HEK293 (cell line): ENCODE measurements at regions not wholly inside any gene's neighbourhood (a gene's known extent, or its start where the extent isn't known, plus 50 kb on each side); places are given as distances from the start of the nearest gene placed in this dataset.

ENCODE experiments used
- CTCF ChIA-PET: fragments of 350-600 bp; formaldehyde crosslinking; extraction: SDS; loops from one replicate; lab custom pipeline; 2021; ENCODE audit warnings: antibody characterized with exemption; lab: Yijun Ruan, JAX
- POLR2A ChIA-PET: fragments of 300-600 bp; formaldehyde crosslinking; extraction: SDS; loops from one replicate; lab custom pipeline; 2020; ENCODE audit warnings: antibody characterized with exemption, inconsistent platforms; lab: Yijun Ruan, JAX
- H3K27ac ChIP-seq: fragments of 200-500 bp; sonication (Bioruptor generic); 2 replicates; pipeline ENCODE4 v1.5.1; 2014; ENCODE audit warnings: low read depth, low read length, control low read depth, inconsistent platforms; ENCODE audit errors: extremely low read depth
- H3K36me3 ChIP-seq, 2 experiments: fragments of 200-500 bp in 1 of 2; sonication (Bioruptor generic) in 1 of 2; 1 replicate in 1 of 2; 2 replicates in 1 of 2; pipeline ENCODE4 v1.5.1; 2014 to 2017; ENCODE audit warnings: inconsistent platforms in 2 of 2, low read length in 2 of 2; ENCODE audit not compliant: control insufficient read depth in 2 of 2, insufficient read depth in 1 of 2
- H3K4me1 ChIP-seq: fragments of 200-500 bp; sonication (Bioruptor generic); 2 replicates; pipeline ENCODE4 v1.5.1; 2014; ENCODE audit warnings: mild to moderate bottlenecking, low read length, inconsistent platforms; ENCODE audit not compliant: control insufficient read depth, insufficient read depth
- H3K4me3 ChIP-seq: 2 replicates; pipeline ENCODE4 v1.5.1; 2011; ENCODE audit warnings: low read depth, mild to moderate bottlenecking, control low read depth, low read length, moderate library complexity
- H3K9me3 ChIP-seq: fragments of 200-500 bp; sonication (Bioruptor generic); 2 replicates; pipeline ENCODE4 v1.5.1; 2014; ENCODE audit warnings: low read depth, low read length, inconsistent platforms; ENCODE audit not compliant: control insufficient read depth, insufficient read depth
- ATF2 ChIP-seq: fragments of 450-650 bp; formaldehyde crosslinking; IDR thresholded peaks from 2 replicates; pipeline ENCODE4 v1.5.1; 2016; ENCODE audit warnings: missing biosample characterization, missing genetic modification characterization, low read depth
- GLI2 ChIP-seq: fragments of 450-650 bp; formaldehyde crosslinking; IDR thresholded peaks from 2 replicates; pipeline ENCODE4; 2017; ENCODE audit warnings: missing biosample characterization, missing genetic modification characterization, low read depth, borderline replicate concordance
- KLF17 ChIP-seq: fragments of 450-650 bp; formaldehyde crosslinking; IDR thresholded peaks from 2 replicates; pipeline ENCODE4 v1.5.1; 2016; ENCODE audit warnings: missing biosample characterization, missing genetic modification characterization
- KLF9 ChIP-seq: fragments of 450-650 bp; formaldehyde crosslinking; IDR thresholded peaks from 2 replicates; pipeline ENCODE4 v1.5.1; 2016; ENCODE audit warnings: missing biosample characterization, missing genetic modification characterization, low read depth
- REPIN1 ChIP-seq: fragments of 450-650 bp; formaldehyde crosslinking; IDR thresholded peaks from 2 replicates; pipeline ENCODE4 v1.5.1; 2017; ENCODE audit warnings: missing biosample characterization, missing genetic modification characterization, low read depth
- SETDB1 ChIP-seq: IDR thresholded peaks from one replicate; pipeline ENCODE4 v1.6.1; 2017; ENCODE audit warnings: mild to moderate bottlenecking, low read length, moderate library complexity, mixed read lengths; ENCODE audit not compliant: insufficient read length
- YY1 ChIP-seq: fragments of 450-650 bp; formaldehyde crosslinking; IDR thresholded peaks from 2 replicates; pipeline ENCODE4 v1.5.1; 2018; ENCODE audit warnings: missing biosample characterization, missing genetic modification characterization
- ZBTB26 ChIP-seq: fragments of 450-650 bp; formaldehyde crosslinking; optimal IDR thresholded peaks from 2 replicates; pipeline ENCODE3; 2016; ENCODE audit warnings: missing biosample characterization, mild to moderate bottlenecking, missing genetic modification characterization
- ZBTB7A ChIP-seq: fragments of 450-650 bp; formaldehyde crosslinking; IDR thresholded peaks from 2 replicates; pipeline ENCODE4 v1.5.1; 2016; ENCODE audit warnings: low read depth, missing biosample characterization, missing genetic modification characterization
- ZNF121 ChIP-seq: fragments of 450-650 bp; formaldehyde crosslinking; IDR thresholded peaks from 2 replicates; pipeline ENCODE4 v1.5.1; 2016; ENCODE audit warnings: missing biosample characterization, missing genetic modification characterization
- ZNF132 ChIP-seq: fragments of 450-650 bp; formaldehyde crosslinking; IDR thresholded peaks from 2 replicates; pipeline ENCODE4 v1.5.1; 2017; ENCODE audit warnings: missing biosample characterization, missing genetic modification characterization, borderline replicate concordance
- ZNF133 ChIP-seq: fragments of 450-650 bp; formaldehyde crosslinking; IDR thresholded peaks from 2 replicates; pipeline ENCODE4 v1.5.1; 2016; ENCODE audit warnings: missing biosample characterization, missing genetic modification characterization
- ZNF155 ChIP-seq: fragments of 450-650 bp; formaldehyde crosslinking; IDR thresholded peaks from 2 replicates; pipeline ENCODE4 v1.5.1; 2016; ENCODE audit warnings: missing biosample characterization, missing genetic modification characterization
- ZNF16 ChIP-seq: fragments of 450-650 bp; formaldehyde crosslinking; IDR thresholded peaks from 2 replicates; pipeline ENCODE4 v1.5.1; 2016; ENCODE audit warnings: low read depth, missing biosample characterization, missing genetic modification characterization
- ZNF18 ChIP-seq: fragments of 450-650 bp; formaldehyde crosslinking; IDR thresholded peaks from 2 replicates; pipeline ENCODE4 v1.5.1; 2016; ENCODE audit warnings: missing biosample characterization, missing genetic modification characterization
- ZNF221 ChIP-seq: fragments of 450-650 bp; formaldehyde crosslinking; IDR thresholded peaks from 2 replicates; pipeline ENCODE4 v1.5.1; 2017; ENCODE audit warnings: missing biosample characterization, missing genetic modification characterization, borderline replicate concordance
- ZNF248 ChIP-seq: fragments of 450-650 bp; formaldehyde crosslinking; IDR thresholded peaks from 2 replicates; pipeline ENCODE4 v1.5.1; 2017; ENCODE audit warnings: missing biosample characterization, missing genetic modification characterization
- ZNF280C ChIP-seq: fragments of 450-650 bp; formaldehyde crosslinking; IDR thresholded peaks from 2 replicates; pipeline ENCODE4 v1.5.1; 2016; ENCODE audit warnings: missing biosample characterization, missing genetic modification characterization
- ZNF335 ChIP-seq: fragments of 450-650 bp; formaldehyde crosslinking; conservative IDR thresholded peaks from 2 replicates; pipeline ENCODE4 v1.5.1; 2016; ENCODE audit warnings: missing biosample characterization, missing genetic modification characterization
- ZNF404 ChIP-seq: fragments of 450-650 bp; formaldehyde crosslinking; IDR thresholded peaks from 2 replicates; pipeline ENCODE4 v1.5.1; 2017; ENCODE audit warnings: missing biosample characterization, missing genetic modification characterization
- ZNF529 ChIP-seq: fragments of 450-650 bp; formaldehyde crosslinking; IDR thresholded peaks from 2 replicates; pipeline ENCODE4 v1.5.1; 2017; ENCODE audit warnings: missing genetic modification characterization, missing biosample characterization; ENCODE audit not compliant: insufficient replicate concordance
- ZNF580 ChIP-seq: fragments of 450-650 bp; formaldehyde crosslinking; IDR thresholded peaks from 2 replicates; pipeline ENCODE4 v1.5.1; 2016; ENCODE audit warnings: missing biosample characterization, missing genetic modification characterization
- ZNF629 ChIP-seq: fragments of 450-650 bp; formaldehyde crosslinking; IDR thresholded peaks from 2 replicates; pipeline ENCODE4 v1.5.1; 2017; ENCODE audit warnings: missing biosample characterization, missing genetic modification characterization
- ZNF747 ChIP-seq: fragments of 450-650 bp; formaldehyde crosslinking; IDR thresholded peaks from 2 replicates; pipeline ENCODE4 v1.5.1; 2016; ENCODE audit warnings: missing biosample characterization, missing genetic modification characterization
- ZNF776 ChIP-seq: fragments of 450-650 bp; formaldehyde crosslinking; IDR thresholded peaks from 2 replicates; pipeline ENCODE4 v1.5.0; 2017; ENCODE audit warnings: missing biosample characterization, missing genetic modification characterization, borderline replicate concordance
- ZNF791 ChIP-seq: fragments of 450-650 bp; formaldehyde crosslinking; IDR thresholded peaks from 2 replicates; pipeline ENCODE4 v1.5.1; 2016; ENCODE audit warnings: missing biosample characterization, missing genetic modification characterization
- ZNF792 ChIP-seq: fragments of 450-650 bp; formaldehyde crosslinking; IDR thresholded peaks from 2 replicates; pipeline ENCODE4 v1.5.1; 2016; ENCODE audit warnings: missing biosample characterization, missing genetic modification characterization
- ZSCAN16 ChIP-seq: fragments of 450-650 bp; formaldehyde crosslinking; IDR thresholded peaks from 2 replicates; pipeline ENCODE4 v1.5.1; 2016; ENCODE audit warnings: missing biosample characterization, missing genetic modification characterization

GRCh38 chr2:234374736-234375135, 122.1 kb downstream of the ARL4C start:
- CTCF ChIA-PET = interaction anchor here (0.6 to 0.8 kb wide), 2 partner anchors 49 to 86 kb away, joined by 3 read pairs; no protein-coding TSS in a partner anchor
- Histone ChIP-seq H3K9me3 (no peaks in the 10 kb centered on the region), H3K36me3 (no peaks in the 10 kb centered on the region), H3K4me1 (no peaks in the 10 kb centered on the region), H3K27ac (no peak overlapping the region), H3K4me3 (no peak overlapping the region)
- no peak for TF ChIP-seq ZNF529 (tag by site-specific recombination)
- no peak for TF ChIP-seq ZNF155 (tag by site-specific recombination)
- no peak for TF ChIP-seq ZNF132 (tag by site-specific recombination)
- no peak for TF ChIP-seq ZBTB26
- TF ChIP-seq KLF17 (tag by site-specific recombination) = no peak
- TF ChIP-seq ZNF404 (tag by site-specific recombination) = no peak
- no peak for TF ChIP-seq ZNF792
- TF ChIP-seq ZNF335 (tag by site-specific recombination) = no peak
- TF ChIP-seq ZNF18 (tag by site-specific recombination) = no peak
- TF ChIP-seq ZNF16 (tag by site-specific recombination) = no peak
- TF ChIP-seq SETDB1 = no peak
- TF ChIP-seq ATF2 (tag by site-specific recombination) = no peak
- TF ChIP-seq ZNF776 (tag by site-specific recombination) = no peak
- POLR2A ChIA-PET = no interaction called here

GRCh38 chr2:234374150-234374508, 122.8 kb downstream of the ARL4C start:
- Histone ChIP-seq H3K27ac (no peak overlapping the region), H3K36me3 (no peaks in the 10 kb centered on the region)
- TF ChIP-seq GLI2 = no peak
- no peak for TF ChIP-seq ZNF248 (tag by site-specific recombination)
- TF ChIP-seq ZNF580 = no peak
- TF ChIP-seq ZBTB7A (tag by site-specific recombination) = no peak
- TF ChIP-seq ZNF221 (tag by site-specific recombination) = no peak
- TF ChIP-seq ZNF121 = no peak
- no peak for TF ChIP-seq KLF9 (tag by site-specific recombination)
- TF ChIP-seq ZNF792 = no peak
- no peak for TF ChIP-seq ZNF280C (tag by site-specific recombination)
- TF ChIP-seq ZNF791 (tag by site-specific recombination) = no peak
- no peak for TF ChIP-seq ZSCAN16
- TF ChIP-seq YY1 = no peak
- TF ChIP-seq REPIN1 = no peak
- no peak for TF ChIP-seq KLF17 (tag by site-specific recombination)
- TF ChIP-seq ZNF747 (tag by site-specific recombination) = no peak
- no peak for TF ChIP-seq ZNF133 (tag by site-specific recombination)
- TF ChIP-seq ZNF629 (tag by site-specific recombination) = no peak
- TF ChIP-seq, all 188 proteins: peak for 0
- Histone ChIP-seq H3K9me3 (no peaks in the 10 kb centered on the region), H3K4me3 (no peak overlapping the region), H3K4me1 (no peaks in the 10 kb centered on the region)
- CTCF ChIA-PET = interaction anchor here (0.6 to 0.8 kb wide), 2 partner anchors 50 to 85 kb away, joined by 3 read pairs; no protein-coding TSS in a partner anchor
- POLR2A ChIA-PET = no interaction called here
